ENCODE measurements at regions not wholly inside any gene's neighbourhood (a gene's known extent, or its start where the extent isn't known, plus 50 kb on each side); places are given as distances from the start of the nearest gene placed in this dataset.
"Not testable (repeated sequence)": the region's sequence is repeated elsewhere in the genome, so short reads cannot be mapped to it uniquely, and the experiment has no call there.

- FAIRE-seq; DNase-seq (ENCODE audit: insufficient read length, low spot score): not testable (repeated sequence)
Observed at GRCh38 chr1:16794609-16795008, 54.3 kb downstream of the RNU1-4 start.

- FAIRE-seq; DNase-seq (ENCODE audit: insufficient read length, low spot score): not testable (repeated sequence)
Observed at GRCh38 chr1:16795119-16795518, 54.8 kb downstream of the RNU1-4 start.

- DNase-seq (ENCODE audit: insufficient read length, low spot score); FAIRE-seq: not testable (repeated sequence)
Observed at GRCh38 chr1:16796179-16796578, 55.9 kb downstream of the RNU1-4 start.

- DNase-seq (ENCODE audit: insufficient read length, low spot score) = peak; percentile 0
- not testable (repeated sequence) for FAIRE-seq
Observed at GRCh38 chr1:16796625-16797046, 56.3 kb downstream of the RNU1-4 start.

GRCh38 chr1:16797065-16797464 is 56.7 kb downstream of the RNU1-4 start:
- FAIRE-seq; DNase-seq (ENCODE audit: insufficient read length, low spot score): not testable (repeated sequence)

GRCh38 chr1:16798050-16798449 is 57.7 kb downstream of the RNU1-4 start:
- FAIRE-seq; DNase-seq (ENCODE audit: insufficient read length, low spot score): not testable (repeated sequence)

Measured in H54 (cell line).